Adrenal gland (tissue), 5 donors: ENCODE measurements at regions not wholly inside any gene's neighbourhood (a gene's known extent, or its start where the extent isn't known, plus 50 kb on each side); places are given as distances from the start of the nearest gene placed in this dataset.

Source experiments
- POLR2A ChIP-seq, 2 donors: fragments of 450-650 bp; IDR thresholded peaks; one replicate each; pipeline ENCODE4 v1.6.1; 2017; ENCODE audit warnings: antibody characterized with exemption in 2 of 2, mild to moderate bottlenecking in 2 of 2, moderate library complexity in 1 of 2
- TF ChIP-seq, protein P1 (sequence below), 6 experiments: fragments of 450-650 bp in 4 of 6; fragments of 200-600 bp in 2 of 6; sonication (generic) in 1 of 6; IDR thresholded peaks; 1 replicate in 5 of 6; 2 replicates in 1 of 6; pipeline versions ENCODE4 v1.5.1 to v1.8.0; 2016 to 2021; ENCODE audit warnings: antibody characterized with exemption in 6 of 6, mild to moderate bottlenecking in 2 of 6, moderate library complexity in 1 of 6
- donor health status: DM: no; HTN: no; CAD: no.

DNA sequence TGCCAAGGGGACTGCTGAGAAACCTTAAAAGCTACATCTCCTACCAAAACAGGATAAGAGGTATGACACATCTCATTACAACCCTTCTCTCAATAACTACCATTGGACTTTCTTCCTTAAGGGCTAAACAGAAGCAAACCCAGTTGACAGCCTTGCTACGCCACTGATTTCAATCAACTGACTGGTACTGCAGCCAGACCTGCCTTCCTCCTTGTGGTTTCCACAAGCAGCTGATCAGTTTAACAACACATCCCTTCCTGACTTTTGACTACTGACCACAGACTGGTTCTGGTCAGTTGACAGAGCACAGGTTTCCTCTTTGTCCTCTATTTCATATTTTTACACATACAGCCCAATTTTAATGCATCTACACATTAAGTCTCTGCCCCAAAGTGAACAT is 108.8 kb downstream of the ADAMTS1 start:
- TF ChIP-seq, protein P1, sequence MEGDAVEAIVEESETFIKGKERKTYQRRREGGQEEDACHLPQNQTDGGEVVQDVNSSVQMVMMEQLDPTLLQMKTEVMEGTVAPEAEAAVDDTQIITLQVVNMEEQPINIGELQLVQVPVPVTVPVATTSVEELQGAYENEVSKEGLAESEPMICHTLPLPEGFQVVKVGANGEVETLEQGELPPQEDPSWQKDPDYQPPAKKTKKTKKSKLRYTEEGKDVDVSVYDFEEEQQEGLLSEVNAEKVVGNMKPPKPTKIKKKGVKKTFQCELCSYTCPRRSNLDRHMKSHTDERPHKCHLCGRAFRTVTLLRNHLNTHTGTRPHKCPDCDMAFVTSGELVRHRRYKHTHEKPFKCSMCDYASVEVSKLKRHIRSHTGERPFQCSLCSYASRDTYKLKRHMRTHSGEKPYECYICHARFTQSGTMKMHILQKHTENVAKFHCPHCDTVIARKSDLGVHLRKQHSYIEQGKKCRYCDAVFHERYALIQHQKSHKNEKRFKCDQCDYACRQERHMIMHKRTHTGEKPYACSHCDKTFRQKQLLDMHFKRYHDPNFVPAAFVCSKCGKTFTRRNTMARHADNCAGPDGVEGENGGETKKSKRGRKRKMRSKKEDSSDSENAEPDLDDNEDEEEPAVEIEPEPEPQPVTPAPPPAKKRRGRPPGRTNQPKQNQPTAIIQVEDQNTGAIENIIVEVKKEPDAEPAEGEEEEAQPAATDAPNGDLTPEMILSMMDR (IDR thresholded peaks at IDR 0.05), result no peak
- no peak for TF ChIP-seq POLR2A (IDR thresholded peaks at IDR 0.05)
